Peyer's patch (tissue), 4 donors: ENCODE measurements at regions not wholly inside any gene's neighbourhood (a gene's known extent, or its start where the extent isn't known, plus 50 kb on each side); places are given as distances from the start of the nearest gene placed in this dataset.

Experiments
- DNase-seq, 3 donors: peaks; one replicate each; pipeline ENCODE4 v3.0.0-alpha.2; 2017 to 2019
- H3K27ac ChIP-seq, 4 donors: fragments of 200-600 bp; sonication (generic); one replicate each; pipeline ENCODE4 v1.5.1; 2016 to 2019
- H3K27me3 ChIP-seq, 2 donors: fragments of 200-600 bp; sonication (generic); one replicate each; pipeline ENCODE4 v1.5.1; 2019
- H3K36me3 ChIP-seq, 3 donors: fragments of 200-600 bp; sonication (generic); one replicate each; pipeline ENCODE4 v1.5.1; 2016 to 2019
- H3K4me1 ChIP-seq, 4 donors: fragments of 200-600 bp; sonication (generic); one replicate each; pipeline ENCODE4 v1.5.1; 2016 to 2019
- H3K4me3 ChIP-seq, 4 donors: fragments of 200-600 bp; sonication (generic); 1 replicate in 3 of 4; 2 replicates in 1 of 4; pipeline ENCODE4 v1.5.1; 2016 to 2019; ENCODE audit warnings: mild to moderate bottlenecking in 1 of 4
- H3K9me3 ChIP-seq, 4 donors: fragments of 200-600 bp; sonication (generic); one replicate each; pipeline ENCODE4 v1.5.1; 2016 to 2019; ENCODE audit warnings: mild to moderate bottlenecking in 1 of 4
- POLR2A ChIP-seq, 2 donors: fragments of 450-650 bp; IDR thresholded peaks; one replicate each; pipeline ENCODE4 v1.5.1; 2017; ENCODE audit warnings: antibody characterized with exemption in 2 of 2, mild to moderate bottlenecking in 2 of 2, moderate library complexity in 2 of 2
- TF ChIP-seq, protein P1 (sequence below), 6 experiments: fragments of 450-650 bp in 4 of 6; fragments of 200-600 bp in 2 of 6; sonication (generic) in 1 of 6; IDR thresholded peaks; one replicate each; pipeline ENCODE4 v1.5.1; 2017 to 2019; ENCODE audit warnings: antibody characterized with exemption in 6 of 6, mild to moderate bottlenecking in 3 of 6, moderate library complexity in 1 of 6

DNA sequence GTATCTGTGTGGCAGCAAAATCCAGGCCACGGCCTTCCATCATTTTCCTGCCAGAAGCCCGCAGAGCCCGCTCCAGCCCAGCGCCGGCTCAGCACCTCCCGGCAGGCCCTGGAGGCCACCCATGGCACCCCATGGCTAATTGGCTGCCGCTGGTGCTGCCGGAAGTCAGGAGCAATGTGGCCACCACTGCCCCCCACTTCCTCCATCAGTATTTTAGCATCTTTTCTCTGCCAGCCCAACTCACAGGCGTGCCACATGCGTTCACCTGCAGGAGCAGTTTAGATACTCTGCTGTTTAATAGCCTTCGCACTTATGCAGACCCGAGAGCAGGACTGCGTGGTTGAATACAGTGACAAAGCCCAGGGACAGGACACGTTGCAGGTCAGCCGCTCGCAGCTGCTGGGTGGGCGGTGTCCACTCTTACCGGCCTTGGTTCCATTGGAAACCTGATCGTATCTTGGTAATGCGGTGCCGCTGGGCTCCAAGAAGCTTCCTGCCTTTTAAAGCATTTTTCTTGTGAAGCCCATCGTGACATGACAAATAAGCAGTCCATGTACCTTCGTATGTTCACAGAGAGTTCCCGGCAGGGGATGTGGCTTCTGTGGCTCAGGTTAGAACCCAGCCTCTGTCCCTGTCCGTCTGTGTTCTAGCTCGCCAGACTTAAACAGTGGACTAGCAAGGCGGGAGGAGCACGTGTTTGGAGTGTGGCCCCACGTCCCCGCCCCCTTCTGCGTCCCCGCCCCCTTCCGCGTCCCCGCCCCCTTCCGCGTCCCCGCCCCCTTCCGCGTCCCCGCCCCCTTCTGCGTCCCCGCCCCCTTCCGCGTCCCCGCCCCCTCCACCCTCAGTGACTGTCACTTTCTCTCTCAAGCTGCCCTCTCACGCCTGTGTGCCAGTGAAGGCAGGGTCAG lies 162.0 kb upstream of the SOX1 start:
- peak in 1 of 3 donors; percentile 22 for DNase-seq
- no peak overlapping the region for H3K4me3 ChIP-seq
- no peaks in the 10 kb centered on the region for H3K27me3 ChIP-seq
- TF ChIP-seq POLR2A (IDR thresholded peaks at IDR 0.05), result no peak
- TF ChIP-seq, protein P1, sequence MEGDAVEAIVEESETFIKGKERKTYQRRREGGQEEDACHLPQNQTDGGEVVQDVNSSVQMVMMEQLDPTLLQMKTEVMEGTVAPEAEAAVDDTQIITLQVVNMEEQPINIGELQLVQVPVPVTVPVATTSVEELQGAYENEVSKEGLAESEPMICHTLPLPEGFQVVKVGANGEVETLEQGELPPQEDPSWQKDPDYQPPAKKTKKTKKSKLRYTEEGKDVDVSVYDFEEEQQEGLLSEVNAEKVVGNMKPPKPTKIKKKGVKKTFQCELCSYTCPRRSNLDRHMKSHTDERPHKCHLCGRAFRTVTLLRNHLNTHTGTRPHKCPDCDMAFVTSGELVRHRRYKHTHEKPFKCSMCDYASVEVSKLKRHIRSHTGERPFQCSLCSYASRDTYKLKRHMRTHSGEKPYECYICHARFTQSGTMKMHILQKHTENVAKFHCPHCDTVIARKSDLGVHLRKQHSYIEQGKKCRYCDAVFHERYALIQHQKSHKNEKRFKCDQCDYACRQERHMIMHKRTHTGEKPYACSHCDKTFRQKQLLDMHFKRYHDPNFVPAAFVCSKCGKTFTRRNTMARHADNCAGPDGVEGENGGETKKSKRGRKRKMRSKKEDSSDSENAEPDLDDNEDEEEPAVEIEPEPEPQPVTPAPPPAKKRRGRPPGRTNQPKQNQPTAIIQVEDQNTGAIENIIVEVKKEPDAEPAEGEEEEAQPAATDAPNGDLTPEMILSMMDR (IDR thresholded peaks at IDR 0.05), result no peak
- H3K4me1 ChIP-seq, result no peaks in the 10 kb centered on the region
- no peaks in the 10 kb centered on the region for H3K36me3 ChIP-seq
- H3K27ac ChIP-seq, result no peak overlapping the region
- no peaks in the 10 kb centered on the region for H3K9me3 ChIP-seq

DNA sequence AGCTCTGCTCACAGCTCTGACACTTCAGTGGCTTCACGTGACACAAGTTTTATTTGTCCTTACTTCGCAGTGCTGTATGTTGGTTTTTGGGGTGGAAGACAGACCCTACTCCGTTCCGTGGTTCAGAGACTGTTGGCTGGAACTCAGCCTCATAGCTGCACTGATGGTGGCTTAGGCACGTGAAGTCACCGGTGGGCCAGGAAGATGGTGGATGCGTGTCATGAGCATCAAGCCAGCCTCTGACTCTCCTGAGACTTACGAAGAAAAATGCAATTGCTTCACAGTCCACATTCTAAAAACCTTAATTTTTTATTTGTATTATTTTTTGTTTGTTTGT lies 161.4 kb upstream of the SOX1 start:
- Histone ChIP-seq H3K9me3 (no peaks in the 10 kb centered on the region), H3K4me3 (no peak overlapping the region), H3K27ac (no peak overlapping the region), H3K27me3 (no peaks in the 10 kb centered on the region), H3K36me3 (no peaks in the 10 kb centered on the region), H3K4me1 (no peaks in the 10 kb centered on the region)
- DNase-seq, result peak in 1 of 3 donors; percentile 13
- TF ChIP-seq, protein P1 (IDR thresholded peaks at IDR 0.05), result no peak
- no peak for TF ChIP-seq POLR2A (IDR thresholded peaks at IDR 0.05)

DNA sequence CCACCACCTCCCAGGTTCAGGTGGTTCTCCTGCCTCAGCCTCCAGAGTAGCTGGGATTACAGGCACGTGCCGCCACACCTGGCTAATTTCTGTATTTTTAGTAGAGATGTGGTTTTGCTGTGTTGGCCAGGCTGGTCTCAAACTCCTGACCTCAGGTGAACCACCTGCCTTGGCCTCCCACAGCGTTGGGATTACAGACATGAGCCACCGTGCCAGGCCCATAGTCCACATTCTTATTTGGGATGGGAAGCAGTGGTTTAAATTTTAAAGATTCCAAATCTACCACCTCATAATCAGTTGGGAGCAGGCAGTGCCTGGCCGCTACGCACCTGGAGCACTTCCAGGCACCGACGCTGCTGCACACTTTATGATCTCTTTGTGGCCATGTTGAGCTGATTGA lies 160.6 kb upstream of the SOX1 start:
- no peaks in the 10 kb centered on the region for H3K27me3 ChIP-seq
- no peaks in the 10 kb centered on the region for H3K36me3 ChIP-seq
- H3K9me3 ChIP-seq, result no peaks in the 10 kb centered on the region
- no peak overlapping the region for H3K27ac ChIP-seq
- H3K4me3 ChIP-seq, result no peak overlapping the region
- TF ChIP-seq POLR2A (IDR thresholded peaks at IDR 0.05), result no peak
- TF ChIP-seq, protein P1 (IDR thresholded peaks at IDR 0.05), result no peak
- DNase-seq, result no peak
- no peaks in the 10 kb centered on the region for H3K4me1 ChIP-seq

DNA sequence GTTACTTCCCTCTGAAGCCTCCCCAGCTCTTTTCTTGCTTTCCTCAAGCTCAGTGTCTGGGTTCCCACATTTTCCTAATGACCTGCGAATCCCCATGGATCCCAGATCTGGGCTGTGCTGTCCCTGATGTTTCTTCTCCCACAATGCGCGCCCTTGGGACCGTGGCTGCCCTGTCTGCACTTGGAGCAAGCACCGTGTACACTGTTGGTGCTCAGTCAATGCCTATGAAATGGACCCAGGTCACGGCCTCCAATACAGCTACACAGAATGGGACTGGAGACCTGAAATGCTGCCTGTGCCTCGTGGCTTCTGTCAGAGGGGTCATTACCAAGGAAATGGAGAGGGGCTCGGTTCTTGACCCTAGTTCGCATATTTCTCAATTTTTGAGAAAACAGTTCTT lies 160.1 kb upstream of the SOX1 start:
- no peak overlapping the region for H3K4me3 ChIP-seq
- no peak overlapping the region for H3K27ac ChIP-seq
- no peaks in the 10 kb centered on the region for H3K4me1 ChIP-seq
- TF ChIP-seq, protein P1 (IDR thresholded peaks at IDR 0.05), result no peak
- no peak for TF ChIP-seq POLR2A (IDR thresholded peaks at IDR 0.05)
- H3K9me3 ChIP-seq, result no peaks in the 10 kb centered on the region
- DNase-seq, result peak in 1 of 3 donors; percentile 24
- H3K27me3 ChIP-seq, result no peaks in the 10 kb centered on the region
- H3K36me3 ChIP-seq, result no peaks in the 10 kb centered on the region

DNA sequence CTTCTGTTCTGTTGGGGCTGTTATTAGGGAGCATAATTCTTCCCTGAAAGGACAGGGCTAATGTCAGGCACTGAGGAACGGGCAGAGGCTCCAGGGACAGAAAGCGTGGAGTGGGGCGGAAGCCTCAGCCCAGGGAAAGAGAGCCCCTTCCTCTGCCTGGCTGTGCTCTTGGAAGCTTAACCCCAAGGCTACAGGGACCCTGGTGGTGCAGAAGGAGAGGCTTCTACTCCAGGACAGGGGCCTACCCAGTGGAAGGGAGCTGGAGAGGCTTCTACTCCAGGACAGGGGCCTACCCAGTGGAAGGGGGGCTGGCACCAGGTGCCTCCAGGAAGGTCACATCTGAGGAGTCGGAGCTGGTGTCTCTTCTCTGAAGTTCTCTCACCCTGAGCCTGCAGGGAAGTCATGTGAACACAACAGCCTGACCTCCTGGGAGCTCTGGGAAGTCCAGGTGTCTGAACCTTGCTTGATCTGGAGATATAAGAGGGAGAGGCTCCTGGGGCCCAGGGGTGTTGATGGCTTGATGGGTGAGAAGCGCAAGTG lies 159.5 kb upstream of the SOX1 start:
- Histone ChIP-seq H3K9me3 (no peaks in the 10 kb centered on the region), H3K27me3 (no peaks in the 10 kb centered on the region), H3K4me3 (no peak overlapping the region), H3K36me3 (no peaks in the 10 kb centered on the region), H3K27ac (no peak overlapping the region), H3K4me1 (no peaks in the 10 kb centered on the region)
- peak in 2 of 3 donors; percentile 8 to 12 for DNase-seq
- TF ChIP-seq POLR2A (IDR thresholded peaks at IDR 0.05), result no peak
- TF ChIP-seq, protein P1 (IDR thresholded peaks at IDR 0.05), result no peak
